ENCODE measurements at regions not wholly inside any gene's neighbourhood (a gene's known extent, or its start where the extent isn't known, plus 50 kb on each side); places are given as distances from the start of the nearest gene placed in this dataset.

DNA sequence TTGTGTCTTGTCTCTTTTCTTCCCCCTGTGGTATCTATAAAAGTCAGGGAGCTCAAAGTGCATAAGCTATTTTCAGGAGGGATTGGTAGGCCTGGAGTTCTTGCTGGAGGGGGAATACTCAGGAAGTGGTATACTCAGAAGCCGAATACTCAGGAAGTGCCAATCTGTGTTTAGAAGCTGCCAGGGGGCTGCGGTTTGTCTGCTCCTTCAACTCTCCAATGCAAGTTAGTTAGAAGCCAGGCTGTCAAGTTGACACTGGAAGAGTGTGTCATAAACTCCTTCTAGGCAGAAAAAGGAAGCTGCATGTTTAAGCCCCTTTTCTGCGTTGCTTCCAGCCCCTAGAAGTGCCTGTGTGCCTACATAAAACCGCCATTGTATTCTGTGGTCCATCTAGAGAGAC, 366.5 kb downstream of the TAF11L14 start (continued):
- TF ChIP-seq ZNF239 (tag by site-specific recombination; IDR thresholded peaks at IDR 0.05), result no peak

GRCh38 chr5:18003312-18003711, 369.1 kb downstream of the TAF11L14 start:
- TF ChIP-seq KLF10 (tag by site-specific recombination; IDR thresholded peaks at IDR 0.05) (no peak), ATF2 (tag by site-specific recombination; IDR thresholded peaks at IDR 0.05; ENCODE audit: low read depth) (peak; percentile 65)
- CTCF ChIA-PET, result interaction anchor here (0.7 kb wide), 1 partner anchor 9 kb away, joined by 3 read pairs; no protein-coding TSS in a partner anchor
- Histone ChIP-seq H3K36me3 (ENCODE audit: control insufficient read depth in 2 of 2, insufficient read depth in 1 of 2, low read length in 2 of 2) (no peaks in the 10 kb centered on the region), H3K9me3 (ENCODE audit: control insufficient read depth, insufficient read depth, low read depth, low read length) (no peaks in the 10 kb centered on the region), H3K4me3 (ENCODE audit: low read depth, low read length) (no peak overlapping the region), H3K4me1 (ENCODE audit: control insufficient read depth, insufficient read depth, low read length) (no peaks in the 10 kb centered on the region), H3K27ac (ENCODE audit: extremely low read depth, low read depth, low read length) (no peak overlapping the region)
- POLR2A ChIA-PET, result no interaction called here

- H3K27ac ChIP-seq (ENCODE audit: extremely low read depth, low read depth, low read length), result no peak overlapping the region
- H3K4me3 ChIP-seq (ENCODE audit: low read depth, low read length), result no peak overlapping the region
- H3K9me3 ChIP-seq (ENCODE audit: control insufficient read depth, insufficient read depth, low read depth, low read length), result no peaks in the 10 kb centered on the region
- H3K4me1 ChIP-seq (ENCODE audit: control insufficient read depth, insufficient read depth, low read length), result no peaks in the 10 kb centered on the region
- CTCF ChIA-PET, result interaction anchor here (0.6 kb wide), 1 partner anchor 1843 kb away, joined by 3 read pairs; no protein-coding TSS in a partner anchor
- POLR2A ChIA-PET, result no interaction called here
- H3K36me3 ChIP-seq (ENCODE audit: control insufficient read depth in 2 of 2, insufficient read depth in 1 of 2, low read length in 2 of 2), result no peaks in the 10 kb centered on the region
- TF ChIP-seq CTCF (tag by site-specific recombination; IDR thresholded peaks at IDR 0.05), result no peak
- TF ChIP-seq, protein P1, sequence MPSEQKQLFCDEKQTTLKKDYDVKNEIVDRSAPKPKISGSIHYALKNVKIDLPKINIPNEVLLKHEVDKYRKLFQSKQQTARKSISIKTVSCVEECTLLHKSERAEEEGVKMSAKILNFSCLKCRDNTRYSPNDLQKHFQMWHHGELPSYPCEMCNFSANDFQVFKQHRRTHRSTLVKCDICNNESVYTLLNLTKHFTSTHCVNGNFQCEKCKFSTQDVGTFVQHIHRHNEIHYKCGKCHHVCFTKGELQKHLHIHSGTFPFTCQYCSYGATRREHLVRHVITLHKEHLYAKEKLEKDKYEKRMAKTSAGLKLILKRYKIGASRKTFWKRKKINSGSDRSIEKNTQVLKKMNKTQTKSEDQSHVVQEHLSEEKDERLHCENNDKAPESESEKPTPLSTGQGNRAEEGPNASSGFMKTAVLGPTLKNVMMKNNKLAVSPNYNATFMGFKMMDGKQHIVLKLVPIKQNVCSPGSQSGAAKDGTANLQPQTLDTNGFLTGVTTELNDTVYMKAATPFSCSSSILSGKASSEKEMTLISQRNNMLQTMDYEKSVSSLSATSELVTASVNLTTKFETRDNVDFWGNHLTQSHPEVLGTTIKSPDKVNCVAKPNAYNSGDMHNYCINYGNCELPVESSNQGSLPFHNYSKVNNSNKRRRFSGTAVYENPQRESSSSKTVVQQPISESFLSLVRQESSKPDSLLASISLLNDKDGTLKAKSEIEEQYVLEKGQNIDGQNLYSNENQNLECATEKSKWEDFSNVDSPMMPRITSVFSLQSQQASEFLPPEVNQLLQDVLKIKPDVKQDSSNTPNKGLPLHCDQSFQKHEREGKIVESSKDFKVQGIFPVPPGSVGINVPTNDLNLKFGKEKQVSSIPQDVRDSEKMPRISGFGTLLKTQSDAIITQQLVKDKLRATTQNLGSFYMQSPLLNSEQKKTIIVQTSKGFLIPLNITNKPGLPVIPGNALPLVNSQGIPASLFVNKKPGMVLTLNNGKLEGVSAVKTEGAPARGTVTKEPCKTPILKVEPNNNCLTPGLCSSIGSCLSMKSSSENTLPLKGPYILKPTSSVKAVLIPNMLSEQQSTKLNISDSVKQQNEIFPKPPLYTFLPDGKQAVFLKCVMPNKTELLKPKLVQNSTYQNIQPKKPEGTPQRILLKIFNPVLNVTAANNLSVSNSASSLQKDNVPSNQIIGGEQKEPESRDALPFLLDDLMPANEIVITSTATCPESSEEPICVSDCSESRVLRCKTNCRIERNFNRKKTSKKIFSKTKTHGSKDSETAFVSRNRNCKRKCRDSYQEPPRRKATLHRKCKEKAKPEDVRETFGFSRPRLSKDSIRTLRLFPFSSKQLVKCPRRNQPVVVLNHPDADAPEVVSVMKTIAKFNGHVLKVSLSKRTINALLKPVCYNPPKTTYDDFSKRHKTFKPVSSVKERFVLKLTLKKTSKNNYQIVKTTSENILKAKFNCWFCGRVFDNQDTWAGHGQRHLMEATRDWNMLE (tag by site-specific recombination; conservative IDR thresholded peaks at IDR 0.05; ENCODE audit: low read depth), result no peak
- TF ChIP-seq REST (tag by site-specific recombination; IDR thresholded peaks at IDR 0.05), result no peak
- TF ChIP-seq ZNF324 (tag by site-specific recombination; IDR thresholded peaks at IDR 0.05), result no peak
- no peak for TF ChIP-seq ZEB2 (tag by site-specific recombination; IDR thresholded peaks at IDR 0.05)
- TF ChIP-seq, protein P2, sequence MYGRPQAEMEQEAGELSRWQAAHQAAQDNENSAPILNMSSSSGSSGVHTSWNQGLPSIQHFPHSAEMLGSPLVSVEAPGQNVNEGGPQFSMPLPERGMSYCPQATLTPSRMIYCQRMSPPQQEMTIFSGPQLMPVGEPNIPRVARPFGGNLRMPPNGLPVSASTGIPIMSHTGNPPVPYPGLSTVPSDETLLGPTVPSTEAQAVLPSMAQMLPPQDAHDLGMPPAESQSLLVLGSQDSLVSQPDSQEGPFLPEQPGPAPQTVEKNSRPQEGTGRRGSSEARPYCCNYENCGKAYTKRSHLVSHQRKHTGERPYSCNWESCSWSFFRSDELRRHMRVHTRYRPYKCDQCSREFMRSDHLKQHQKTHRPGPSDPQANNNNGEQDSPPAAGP (tag by site-specific recombination; IDR thresholded peaks at IDR 0.05), result no peak
- TF ChIP-seq ZNF777 (tag by site-specific recombination; IDR thresholded peaks at IDR 0.05; ENCODE audit: borderline replicate concordance), result no peak
- TF ChIP-seq, protein P3, sequence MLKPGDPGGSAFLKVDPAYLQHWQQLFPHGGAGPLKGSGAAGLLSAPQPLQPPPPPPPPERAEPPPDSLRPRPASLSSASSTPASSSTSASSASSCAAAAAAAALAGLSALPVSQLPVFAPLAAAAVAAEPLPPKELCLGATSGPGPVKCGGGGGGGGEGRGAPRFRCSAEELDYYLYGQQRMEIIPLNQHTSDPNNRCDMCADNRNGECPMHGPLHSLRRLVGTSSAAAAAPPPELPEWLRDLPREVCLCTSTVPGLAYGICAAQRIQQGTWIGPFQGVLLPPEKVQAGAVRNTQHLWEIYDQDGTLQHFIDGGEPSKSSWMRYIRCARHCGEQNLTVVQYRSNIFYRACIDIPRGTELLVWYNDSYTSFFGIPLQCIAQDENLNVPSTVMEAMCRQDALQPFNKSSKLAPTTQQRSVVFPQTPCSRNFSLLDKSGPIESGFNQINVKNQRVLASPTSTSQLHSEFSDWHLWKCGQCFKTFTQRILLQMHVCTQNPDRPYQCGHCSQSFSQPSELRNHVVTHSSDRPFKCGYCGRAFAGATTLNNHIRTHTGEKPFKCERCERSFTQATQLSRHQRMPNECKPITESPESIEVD (tag by site-specific recombination; IDR thresholded peaks at IDR 0.05), result no peak
- TF ChIP-seq YY1 (tag by site-specific recombination; IDR thresholded peaks at IDR 0.05), result no peak
- TF ChIP-seq MEIS1 (CRISPR knock-in tag; IDR thresholded peaks at IDR 0.05; ENCODE audit: borderline replicate concordance), result no peak
- no peak for TF ChIP-seq ZFHX2 (tag by site-specific recombination; conservative IDR thresholded peaks at IDR 0.05)
- no peak for TF ChIP-seq ZNF354C (tag by site-specific recombination; IDR thresholded peaks at IDR 0.05; ENCODE audit: borderline replicate concordance, low read depth)
- TF ChIP-seq, protein P4, sequence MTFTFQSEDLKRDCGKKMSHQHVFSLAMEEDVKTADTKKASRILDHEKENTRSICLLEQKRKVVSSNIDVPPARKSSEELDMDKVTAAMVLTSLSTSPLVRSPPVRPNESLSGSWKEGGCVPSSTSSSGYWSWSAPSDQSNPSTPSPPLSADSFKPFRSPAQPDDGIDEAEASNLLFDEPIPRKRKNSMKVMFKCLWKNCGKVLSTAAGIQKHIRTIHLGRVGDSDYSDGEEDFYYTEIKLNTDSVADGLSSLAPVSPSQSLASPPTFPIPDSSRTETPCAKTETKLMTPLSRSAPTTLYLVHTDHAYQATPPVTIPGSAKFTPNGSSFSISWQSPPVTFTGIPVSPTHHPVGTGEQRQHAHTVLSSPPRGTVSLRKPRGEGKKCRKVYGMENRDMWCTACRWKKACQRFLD (tag by site-specific recombination; IDR thresholded peaks at IDR 0.05), result no peak
- no peak for TF ChIP-seq ZNF549 (tag by site-specific recombination; IDR thresholded peaks at IDR 0.05)
These were observed 369.5 kb downstream of the TAF11L14 start for GRCh38 chr5:18003784-18004183.

Data from HEK293 (cell line).